HG03342 (cell line): ENCODE measurements at regions not wholly inside any gene's neighbourhood (a gene's known extent, or its start where the extent isn't known, plus 50 kb on each side); places are given as distances from the start of the nearest gene placed in this dataset.

Experiments used
- ATAC-seq: cut with Tn5 transposase; IDR thresholded peaks from one replicate; pipeline ENCODE4 v1.9.1; 2021; ENCODE audit warnings: mild to moderate bottlenecking, moderate library complexity; ENCODE audit not compliant: unreplicated experiment

- ATAC-seq, result no peak
Measured at GRCh38 chr15:26378304-26378703, 394.6 kb downstream of the GABRB3 start.

DNA sequence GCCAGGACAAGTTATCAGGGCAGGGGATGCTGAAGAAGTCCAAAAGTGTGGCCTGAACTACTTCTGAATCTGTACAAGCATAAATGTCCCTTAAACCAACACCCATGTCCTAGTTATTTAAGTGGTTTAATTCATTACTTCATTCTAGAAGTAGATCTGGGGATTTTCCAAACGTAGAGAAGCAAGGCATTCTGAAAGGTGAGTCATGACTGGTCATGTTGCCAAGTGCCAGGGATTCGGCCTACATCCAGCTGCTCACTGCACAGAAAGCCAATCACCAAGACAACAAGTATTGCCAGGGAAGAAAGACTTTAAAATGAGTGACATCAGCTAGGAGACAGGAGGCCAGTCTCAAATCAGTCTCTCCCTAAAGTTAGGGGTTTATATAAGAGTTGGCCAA, 396.6 kb downstream of the GABRB3 start:
- ATAC-seq, result no peak

GRCh38 chr15:26374806-26375205, 398.1 kb downstream of the GABRB3 start:
- no peak for ATAC-seq

- ATAC-seq, result no peak
Measured at GRCh38 chr15:26372706-26373105, 400.2 kb downstream of the GABRB3 start.

- ATAC-seq, result no peak
Measured at GRCh38 chr15:26365077-26365476, 407.8 kb downstream of the GABRB3 start.

GRCh38 chr15:26359855-26360254, 413.0 kb downstream of the GABRB3 start:
- ATAC-seq, result no peak

DNA sequence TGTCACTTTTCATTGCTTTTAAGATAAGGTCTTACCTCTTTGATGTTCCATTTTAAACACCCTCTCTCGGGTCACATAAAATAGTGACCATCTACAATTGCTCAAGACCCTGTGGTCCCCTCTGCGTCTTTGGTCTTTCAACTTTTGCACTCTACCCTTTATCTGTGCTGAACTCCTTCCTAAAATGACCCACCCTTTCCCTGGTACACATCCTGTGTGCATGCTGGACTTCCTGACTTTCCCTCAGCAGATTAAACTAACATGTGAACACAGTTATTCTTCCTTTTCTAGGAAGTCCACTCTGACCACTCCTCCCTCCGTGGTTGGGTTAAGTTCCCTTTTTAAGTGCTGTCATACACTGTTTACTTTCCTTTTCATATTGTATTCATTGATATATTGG, 414.2 kb downstream of the GABRB3 start:
- ATAC-seq, result no peak

DNA sequence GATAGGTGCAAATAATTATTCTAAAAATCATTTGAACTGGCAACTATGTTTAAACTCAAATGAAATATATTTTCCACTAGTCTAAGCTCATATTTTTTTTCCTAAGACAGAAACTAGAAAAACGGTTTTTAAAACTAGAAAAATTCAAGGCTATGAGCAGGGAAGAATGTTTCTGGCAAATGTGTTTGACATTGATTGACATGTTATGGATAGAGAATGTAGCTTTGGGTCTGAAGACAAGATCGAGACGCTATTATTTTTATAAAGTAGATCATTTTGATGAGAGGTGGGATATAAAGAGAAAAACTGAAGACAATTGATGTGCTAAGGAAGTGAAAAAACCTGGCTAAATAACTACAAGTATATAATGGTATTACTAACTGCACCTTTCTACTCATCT, 415.2 kb downstream of the GABRB3 start:
- ATAC-seq, result no peak

DNA sequence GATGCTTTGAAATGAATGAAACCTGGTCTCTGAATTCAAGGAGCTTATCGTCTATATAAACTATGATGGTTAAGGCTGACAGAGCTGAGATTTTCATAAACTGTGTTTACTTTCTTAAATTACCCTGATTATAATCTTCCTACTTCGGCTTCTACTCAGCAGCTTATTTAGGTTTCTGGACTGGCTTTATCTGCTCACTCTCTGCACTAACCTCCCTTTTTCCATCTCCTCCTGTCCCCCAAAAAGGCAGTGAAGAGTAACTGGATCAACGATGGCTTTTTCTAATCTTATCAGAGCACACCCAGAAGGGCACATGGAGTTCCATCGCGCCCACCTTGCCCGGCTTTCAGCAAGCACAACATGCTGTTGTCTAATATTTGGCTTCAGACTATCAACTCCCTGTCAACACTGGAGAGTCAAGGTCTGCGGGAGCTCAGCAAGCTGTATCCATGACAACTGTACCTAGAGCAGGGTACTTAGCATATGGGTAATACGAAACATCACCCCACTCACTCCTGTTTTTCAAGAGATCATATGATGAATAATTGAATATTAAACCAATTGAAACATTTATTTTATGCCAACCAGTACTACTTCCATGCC, 417.3 kb downstream of the GABRB3 start:
- ATAC-seq, result no peak

- no peak for ATAC-seq
Measured at GRCh38 chr15:26352909-26353308, 420.0 kb downstream of the GABRB3 start.

GRCh38 chr15:26352406-26352805, 420.5 kb downstream of the GABRB3 start:
- ATAC-seq, result no peak

DNA sequence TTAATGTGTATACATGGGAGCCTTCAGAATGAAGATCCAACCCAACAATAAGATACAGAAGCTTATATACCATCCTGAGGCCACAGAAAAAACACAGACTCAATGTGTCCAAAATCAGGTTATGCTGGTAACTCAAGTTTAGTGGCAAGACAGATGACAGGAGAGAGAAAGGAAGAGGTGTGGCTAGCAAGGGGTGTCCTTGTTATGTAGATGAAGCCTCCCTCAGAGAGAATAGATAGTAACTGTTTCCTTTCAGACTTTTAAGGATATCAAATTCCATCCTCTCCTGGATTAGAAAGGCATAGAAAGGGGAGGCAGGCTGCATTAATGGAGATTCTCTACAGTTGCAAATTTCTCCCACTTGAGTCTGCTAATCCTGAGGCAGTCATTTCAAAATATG, 447.4 kb downstream of the GABRB3 start:
- no peak for ATAC-seq

DNA sequence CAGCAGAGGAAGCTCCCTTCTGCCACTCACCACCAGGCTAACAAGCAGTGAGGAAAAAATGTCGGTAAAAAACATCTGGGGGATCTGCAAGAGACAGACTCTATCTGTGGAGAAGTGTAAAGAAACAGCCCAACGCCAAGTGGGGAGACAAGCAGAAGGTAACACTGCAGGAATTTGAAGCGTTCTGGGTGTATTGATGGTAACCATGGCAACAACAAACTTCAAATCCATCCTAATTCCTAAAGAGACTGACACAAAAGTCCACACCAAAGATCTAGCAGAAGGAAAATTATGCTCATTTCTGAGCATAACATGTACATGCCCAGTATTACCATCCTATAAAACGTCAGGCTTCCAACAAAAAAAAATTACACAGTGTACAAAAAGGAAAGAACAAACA, 449.3 kb downstream of the GABRB3 start:
- ATAC-seq, result no peak

DNA sequence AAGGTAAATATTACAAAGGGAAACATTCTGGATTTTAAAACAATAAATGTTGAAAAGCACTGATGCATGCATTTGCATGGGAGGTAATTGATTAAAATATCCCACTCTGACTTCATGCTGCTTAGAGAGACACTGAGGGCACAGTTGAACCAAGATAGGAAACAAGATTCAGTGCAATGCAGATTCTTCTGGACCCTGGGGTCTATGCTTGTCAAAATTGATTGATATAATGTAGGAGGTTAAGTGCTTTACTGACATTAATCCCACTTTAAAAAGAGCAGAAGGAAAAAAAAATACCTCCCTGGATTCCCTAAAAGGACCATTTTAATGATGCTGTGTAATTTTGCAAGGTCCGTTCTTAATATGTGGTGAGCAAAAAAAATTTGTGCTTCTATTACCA, 454.2 kb downstream of the GABRB3 start:
- ATAC-seq, result no peak

DNA sequence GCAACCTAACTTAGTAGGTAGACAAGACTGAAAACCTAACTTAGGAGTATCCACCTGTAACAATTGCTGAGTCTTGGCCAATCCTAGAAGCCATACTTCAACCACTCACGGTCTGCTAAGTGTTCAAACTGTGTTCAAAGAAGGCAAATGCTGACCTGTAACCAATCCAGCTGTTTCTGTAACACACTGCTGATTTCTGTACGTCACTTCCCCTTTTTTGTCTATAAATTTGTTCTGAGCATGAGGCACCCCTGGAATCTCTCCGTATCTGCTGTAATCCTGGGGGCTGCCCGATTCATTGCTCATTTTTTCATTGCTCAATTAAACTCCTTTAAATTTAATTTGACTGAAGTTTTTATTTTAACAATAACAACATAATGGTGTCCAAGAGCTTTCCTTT, 451.4 kb upstream of the ATP10A start:
- ATAC-seq, result no peak

DNA sequence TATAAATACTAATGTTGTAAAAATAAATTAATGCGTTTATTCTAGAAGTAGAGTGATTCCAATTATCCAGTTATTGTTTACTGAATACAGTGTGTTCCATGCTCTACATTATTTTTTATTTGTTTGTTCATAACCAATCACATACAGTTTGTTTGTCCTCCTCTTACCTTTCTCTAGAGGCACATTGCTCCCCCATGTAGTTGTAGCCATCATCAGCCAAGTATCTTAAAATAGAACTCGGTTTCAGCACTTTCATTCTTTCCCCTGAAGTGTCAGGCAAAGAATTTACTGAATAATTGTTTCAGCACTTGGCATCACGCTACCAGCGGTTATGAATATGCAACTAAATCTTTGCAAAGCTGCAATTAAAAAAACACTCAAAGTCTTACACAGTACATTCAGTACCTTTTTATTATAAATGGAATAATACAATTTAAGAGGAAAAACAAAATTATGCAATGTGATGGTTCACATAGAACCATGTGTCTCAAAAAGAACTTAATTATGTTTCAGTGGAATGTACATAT, 448.6 kb upstream of the ATP10A start:
- no peak for ATAC-seq

- no peak for ATAC-seq
Measured at GRCh38 chr15:26298659-26299170, 435.6 kb upstream of the ATP10A start.

DNA sequence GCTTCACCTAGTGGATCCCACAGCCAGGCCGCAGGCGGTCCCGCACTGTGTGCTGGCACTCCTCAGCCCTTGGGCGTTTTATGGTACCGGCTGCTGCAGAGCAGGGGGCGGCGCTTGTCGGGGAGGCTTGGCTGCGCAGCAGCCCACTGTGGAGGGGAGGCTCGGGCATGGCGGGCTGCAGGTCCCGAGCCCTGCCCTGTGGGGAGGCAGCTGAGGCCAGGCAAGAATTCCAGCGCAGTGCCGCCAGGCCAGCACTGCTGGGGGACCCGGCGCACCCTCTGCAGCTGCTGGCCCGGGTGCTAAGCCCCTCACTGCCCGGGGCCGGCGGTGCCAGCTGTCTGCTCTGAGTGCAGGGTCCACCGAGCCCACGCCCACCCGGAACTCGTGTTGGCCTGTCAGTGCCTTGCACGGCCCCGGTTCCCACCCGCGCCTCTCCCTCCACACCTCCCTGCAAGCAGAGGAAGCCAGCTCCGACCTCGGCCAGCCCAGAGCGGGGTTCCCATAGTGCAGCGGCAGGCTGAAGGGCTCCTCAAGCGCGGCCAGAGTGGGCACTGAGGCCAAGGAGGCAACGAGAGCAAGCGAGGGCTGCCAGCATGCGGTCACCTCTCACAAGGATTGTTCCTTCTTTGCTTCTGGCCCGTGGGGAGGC, 435.0 kb upstream of the ATP10A start:
- no peak for ATAC-seq

DNA sequence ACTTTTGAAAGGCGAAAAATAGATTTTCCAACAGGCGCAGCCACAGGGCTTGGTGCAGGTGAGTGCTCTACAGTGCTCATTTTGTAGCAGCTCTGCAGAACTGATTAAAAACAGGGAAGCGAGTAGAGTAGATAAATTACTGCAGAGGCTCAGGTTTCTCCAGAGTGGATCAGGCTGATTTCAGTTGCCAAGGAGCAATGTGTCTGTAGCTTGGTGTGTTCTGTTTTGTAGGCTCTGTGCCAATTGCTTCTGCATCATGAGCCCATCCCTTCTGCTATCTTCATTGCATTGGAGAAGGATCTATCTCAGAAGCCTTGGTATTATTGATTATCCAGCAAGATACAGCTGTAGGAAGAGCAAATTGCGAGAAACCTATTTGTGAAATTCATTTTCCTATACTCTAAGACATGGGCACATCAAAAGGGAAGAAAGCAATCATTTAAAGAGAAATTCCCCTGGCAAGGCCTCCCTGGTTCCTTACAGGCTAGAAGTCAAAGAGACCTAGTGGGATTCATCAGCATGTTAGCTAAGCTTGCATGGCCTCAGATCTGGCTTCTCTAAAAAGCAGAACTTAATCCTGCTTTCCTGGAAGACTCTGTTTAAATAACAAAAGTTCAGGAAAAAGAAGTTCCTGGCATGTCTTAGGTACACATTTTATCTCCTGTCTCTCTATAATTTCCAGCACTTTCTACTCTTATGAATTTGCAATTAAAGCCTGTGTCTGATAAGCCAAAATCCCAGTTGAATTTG, 432.4 kb upstream of the ATP10A start:
- ATAC-seq, result no peak

- ATAC-seq, result no peak
Measured at GRCh38 chr15:26294059-26294689, 431.0 kb upstream of the ATP10A start.

GRCh38 chr15:26287381-26287780, 424.3 kb upstream of the ATP10A start:
- no peak for ATAC-seq
